Hindlimb muscle (tissue), 1 donor: ENCODE measurements at regions not wholly inside any gene's neighbourhood (a gene's known extent, or its start where the extent isn't known, plus 50 kb on each side); places are given as distances from the start of the nearest gene placed in this dataset.

Source experiments
- DNase-seq: peaks from one replicate; pipeline ENCODE4 v3.0.0-alpha.2; 2013

GRCh38 chr6:91340896-91341395, 754.1 kb upstream of the MAP3K7 start:
- no peak for DNase-seq

GRCh38 chr6:91337967-91338366, 751.1 kb upstream of the MAP3K7 start:
- no peak for DNase-seq

GRCh38 chr6:91330896-91331295, 744.0 kb upstream of the MAP3K7 start:
- DNase-seq, result no peak

- DNase-seq, result no peak
These were observed 741.4 kb upstream of the MAP3K7 start for GRCh38 chr6:91328241-91328640.

GRCh38 chr6:91324711-91325110, 737.8 kb upstream of the MAP3K7 start:
- DNase-seq, result no peak

GRCh38 chr6:91317984-91318383, 731.1 kb upstream of the MAP3K7 start:
- DNase-seq, result no peak

- DNase-seq, result peak; percentile 22
These were observed 730.5 kb upstream of the MAP3K7 start for GRCh38 chr6:91317247-91317835.

GRCh38 chr6:91310178-91310577, 723.3 kb upstream of the MAP3K7 start:
- DNase-seq, result no peak

- no peak for DNase-seq
These were observed 718.9 kb upstream of the MAP3K7 start for GRCh38 chr6:91305755-91306154.

GRCh38 chr6:91304521-91304920, 717.6 kb upstream of the MAP3K7 start:
- DNase-seq, result no peak

- no peak for DNase-seq
These were observed 716.5 kb upstream of the MAP3K7 start for GRCh38 chr6:91303326-91303725.

GRCh38 chr6:91299544-91300491, 712.9 kb upstream of the MAP3K7 start:
- no peak for DNase-seq

GRCh38 chr6:91298543-91299145, 711.8 kb upstream of the MAP3K7 start:
- DNase-seq, result no peak

GRCh38 chr6:91293395-91293794, 706.5 kb upstream of the MAP3K7 start:
- no peak for DNase-seq

- DNase-seq, result no peak
These were observed 704.2 kb upstream of the MAP3K7 start for GRCh38 chr6:91291071-91291470.

- DNase-seq, result peak; percentile 8
These were observed 701.9 kb upstream of the MAP3K7 start for GRCh38 chr6:91288741-91289140.

GRCh38 chr6:91281901-91282300, 695.0 kb upstream of the MAP3K7 start:
- DNase-seq, result no peak

GRCh38 chr6:91280494-91280830, 693.6 kb upstream of the MAP3K7 start:
- DNase-seq, result no peak

GRCh38 chr6:91279740-91280493, 693.0 kb upstream of the MAP3K7 start:
- DNase-seq, result no peak

GRCh38 chr6:91278416-91278815, 691.5 kb upstream of the MAP3K7 start:
- DNase-seq, result no peak

GRCh38 chr6:91276315-91276714, 689.4 kb upstream of the MAP3K7 start:
- no peak for DNase-seq

- no peak for DNase-seq
These were observed 686.9 kb upstream of the MAP3K7 start for GRCh38 chr6:91273729-91274128.

GRCh38 chr6:91271807-91272206, 684.9 kb upstream of the MAP3K7 start:
- DNase-seq, result no peak
